ENCODE measurements at regions not wholly inside any gene's neighbourhood (a gene's known extent, or its start where the extent isn't known, plus 50 kb on each side); places are given as distances from the start of the nearest gene placed in this dataset.

- TF ChIP-seq POLR2AphosphoS2 (conservative IDR thresholded peaks at IDR 0.05; ENCODE audit: low read length) (no peak), CTCF (IDR thresholded peaks at IDR 0.05) (no peak), POLR2A (IDR thresholded peaks at IDR 0.05; ENCODE audit: low read length) (no peak)
Observed at GRCh38 chr6:92404281-92404680, 1015.1 kb downstream of the EPHA7 start.
